ENCODE measurements at regions not wholly inside any gene's neighbourhood (a gene's known extent, or its start where the extent isn't known, plus 50 kb on each side); places are given as distances from the start of the nearest gene placed in this dataset.

- TF ChIP-seq GATA2 (IDR thresholded peaks at IDR 0.05; ENCODE audit: low read depth, low read length) (no peak), GATA3 (IDR thresholded peaks at IDR 0.05; ENCODE audit: low read depth, low read length) (no peak)
These were observed 117.4 kb downstream of the LRATD1 start for GRCh38 chr2:14749884-14750283.

All from SH-SY5Y (cell line).